HepG2 (cell line): ENCODE measurements at regions not wholly inside any gene's neighbourhood (a gene's known extent, or its start where the extent isn't known, plus 50 kb on each side); places are given as distances from the start of the nearest gene placed in this dataset.
A peak's percentile ranks its signal among the peaks of the same experiment; 100 is the strongest.

ENCODE experiments used
- ATF1 ChIP-seq: IDR thresholded peaks from 2 replicates; pipeline ENCODE4 v1.6.1; 2016; ENCODE audit warnings: mild to moderate bottlenecking, control low read depth
- BCL6 ChIP-seq: IDR thresholded peaks from 2 replicates; pipeline ENCODE4 v1.6.1; 2016; ENCODE audit warnings: missing genetic modification reagents, missing compliant biosample characterization
- CHD4 ChIP-seq: fragments of 200-600 bp; sonication (generic); IDR thresholded peaks from 2 replicates; pipeline ENCODE4 v1.7.0; 2017; ENCODE audit warnings: mild to moderate bottlenecking, low read length, borderline replicate concordance
- DMAP1 ChIP-seq: IDR thresholded peaks from 2 replicates; pipeline ENCODE4 v1.6.1; 2016
- DPF2 ChIP-seq: sonication (generic); formaldehyde crosslinking; IDR thresholded peaks from 2 replicates; pipeline ENCODE4 v1.4.0; 2020; ENCODE audit warnings: mild to moderate bottlenecking, low read depth, missing genetic modification reagents, borderline replicate concordance
- DR1 ChIP-seq: sonication (generic); formaldehyde crosslinking; IDR thresholded peaks from 2 replicates; pipeline ENCODE4 v1.8.0; 2021; ENCODE audit warnings: mild to moderate bottlenecking, missing genetic modification reagents, inconsistent platforms
- FOSL1 ChIP-seq: sonication (generic); formaldehyde crosslinking; IDR thresholded peaks from 2 replicates; pipeline ENCODE4 v1.9.0; 2021; ENCODE audit warnings: missing genetic modification reagents, borderline replicate concordance
- GTF3A ChIP-seq: sonication (generic); formaldehyde crosslinking; conservative IDR thresholded peaks from 2 replicates; pipeline ENCODE4 v1.4.0; 2020; ENCODE audit warnings: mild to moderate bottlenecking, missing genetic modification reagents
- KDM5B ChIP-seq: sonication (generic); formaldehyde crosslinking; IDR thresholded peaks from 2 replicates; pipeline ENCODE4 v1.4.0; 2020; ENCODE audit warnings: missing genetic modification reagents, mild to moderate bottlenecking, borderline replicate concordance
- KMT2B ChIP-seq: IDR thresholded peaks from 2 replicates; pipeline ENCODE4 v1.6.1; 2016; ENCODE audit warnings: missing genetic modification reagents, missing compliant biosample characterization
- MED1 ChIP-seq: sonication (generic); formaldehyde crosslinking; IDR thresholded peaks from 2 replicates; pipeline ENCODE4 v1.4.0; 2020; ENCODE audit warnings: missing genetic modification reagents
- MIXL1 ChIP-seq: IDR thresholded peaks from 2 replicates; pipeline ENCODE4 v1.6.1; 2016
- ONECUT2 ChIP-seq: sonication (generic); formaldehyde crosslinking; IDR thresholded peaks from 2 replicates; pipeline ENCODE4 v1.4.0; 2020; ENCODE audit warnings: missing genetic modification reagents
- PATZ1 ChIP-seq: sonication (generic); formaldehyde crosslinking; IDR thresholded peaks from 2 replicates; pipeline ENCODE4 v1.4.0; 2020; ENCODE audit warnings: missing genetic modification reagents
- RBAK ChIP-seq: sonication (generic); formaldehyde crosslinking; IDR thresholded peaks from 2 replicates; pipeline ENCODE4 v1.5.1; 2020; ENCODE audit warnings: mild to moderate bottlenecking, missing genetic modification reagents
- RNF2 ChIP-seq: fragments of 450-650 bp; conservative IDR thresholded peaks from 2 replicates; pipeline ENCODE4 v1.6.1; 2016; ENCODE audit warnings: low read depth
- RXRA ChIP-seq: sonication (generic); formaldehyde crosslinking; IDR thresholded peaks from 2 replicates; pipeline ENCODE4 v1.5.1; 2020; ENCODE audit warnings: missing genetic modification reagents
- RXRB ChIP-seq: IDR thresholded peaks from 2 replicates; pipeline ENCODE4 v1.6.1; 2016; ENCODE audit warnings: borderline replicate concordance, missing genetic modification reagents, missing compliant biosample characterization
- SSRP1 ChIP-seq: IDR thresholded peaks from 2 replicates; pipeline ENCODE4 v1.6.1; 2016; ENCODE audit warnings: control low read depth
- TEAD3 ChIP-seq: optimal IDR thresholded peaks from 2 replicates; pipeline ENCODE3; 2016; ENCODE audit warnings: borderline replicate concordance
- ZBTB39 ChIP-seq: sonication (generic); formaldehyde crosslinking; IDR thresholded peaks from 2 replicates; pipeline ENCODE4 v1.5.0; 2020; ENCODE audit warnings: missing genetic modification reagents
- ZFYVE20 ChIP-seq: sonication (generic); formaldehyde crosslinking; IDR thresholded peaks from 2 replicates; pipeline ENCODE4 v1.8.0; 2023; ENCODE audit warnings: low read depth, mild to moderate bottlenecking, moderate library complexity, missing genetic modification reagents, borderline replicate concordance
- ZNF280D ChIP-seq: sonication (generic); formaldehyde crosslinking; IDR thresholded peaks from 2 replicates; pipeline ENCODE4 v1.5.1; 2020; ENCODE audit warnings: mild to moderate bottlenecking, missing genetic modification reagents
- ZNF629 ChIP-seq: sonication (generic); formaldehyde crosslinking; conservative IDR thresholded peaks from 2 replicates; pipeline ENCODE4 v1.5.0; 2020; ENCODE audit warnings: missing genetic modification reagents
- ZNF883 ChIP-seq: sonication (generic); formaldehyde crosslinking; IDR thresholded peaks from 2 replicates; pipeline ENCODE4 v1.5.1; 2020; ENCODE audit warnings: mild to moderate bottlenecking, missing genetic modification reagents; ENCODE audit errors: not compliant biosample characterization

DNA sequence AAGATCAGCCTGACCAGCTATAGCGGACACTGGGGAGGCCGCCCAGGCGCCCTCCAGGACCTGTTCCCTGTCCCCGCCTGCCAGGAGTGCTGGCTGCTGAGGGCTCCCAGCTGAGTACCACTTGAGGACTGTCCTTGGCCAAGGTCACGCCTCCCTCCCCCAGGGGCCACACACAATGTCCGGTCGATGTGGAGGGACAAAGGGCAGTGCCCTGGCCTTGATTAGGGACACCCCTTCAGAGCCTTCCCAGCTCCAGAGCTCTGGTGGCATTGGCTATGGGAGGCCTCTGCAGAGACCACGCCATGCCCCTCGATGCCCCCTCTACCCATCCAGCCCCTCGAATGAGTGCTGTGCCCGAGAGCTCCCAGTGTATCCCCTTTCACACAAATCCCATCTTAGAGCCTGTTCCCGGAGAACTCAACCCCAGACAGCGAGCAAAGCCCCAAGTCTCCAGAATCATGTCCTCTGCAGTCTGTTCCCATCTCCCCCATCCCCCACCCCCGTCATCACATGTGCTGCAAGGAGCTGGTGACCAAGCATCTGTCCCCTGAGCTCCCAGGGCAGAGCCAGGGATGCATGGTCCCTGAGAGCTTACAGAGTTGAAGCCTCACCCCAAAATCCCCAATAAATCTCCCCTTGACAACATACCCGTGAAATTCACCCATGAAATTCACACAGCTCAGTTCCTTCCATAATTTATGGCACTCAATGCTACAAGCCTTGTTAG lies 158.9 kb downstream of the NUP210 start (continued):
- TF ChIP-seq PATZ1 (CRISPR knock-in tag): peak; percentile 68; the same call in 1 of the 2 replicates
- no peak for TF ChIP-seq DR1 (CRISPR knock-in tag)
- TF ChIP-seq ZNF629 (CRISPR knock-in tag): no peak
- no peak for TF ChIP-seq GTF3A (CRISPR knock-in tag)
- TF ChIP-seq RXRA (CRISPR knock-in tag): peak; percentile 87
- TF ChIP-seq ZFYVE20: no peak
- no peak for TF ChIP-seq RBAK (CRISPR knock-in tag)
- TF ChIP-seq DMAP1 (CRISPR knock-in tag): no peak
- peak; percentile 94 for TF ChIP-seq RXRB (CRISPR knock-in tag)
- peak; percentile 58 for TF ChIP-seq TEAD3 (CRISPR knock-in tag)
- TF ChIP-seq RNF2: no peak
- TF ChIP-seq SSRP1 (CRISPR knock-in tag): no peak
- TF ChIP-seq ONECUT2 (CRISPR knock-in tag): peak; percentile 90
- TF ChIP-seq ATF1 (CRISPR knock-in tag): no peak
- TF ChIP-seq ZBTB39 (CRISPR knock-in tag): no peak
- TF ChIP-seq ZNF883: no peak
- peak; percentile 89 for TF ChIP-seq MED1
- TF ChIP-seq KMT2B: no peak
- TF ChIP-seq KDM5B (CRISPR knock-in tag): peak; percentile 53; the same call in 1 of the 2 replicates
- TF ChIP-seq DPF2 (CRISPR knock-in tag): peak; percentile 88
- TF ChIP-seq ZNF280D (CRISPR knock-in tag): 0 out of 2 replicates have a peak, but pooled peaks have one; percentile 28
- peak; percentile 31; the same call in 1 of the 2 replicates for TF ChIP-seq BCL6 (CRISPR knock-in tag)
- TF ChIP-seq FOSL1 (CRISPR knock-in tag): no peak
- no peak for TF ChIP-seq MIXL1 (CRISPR knock-in tag)
- no peak for TF ChIP-seq CHD4
